ENCODE measurements at regions not wholly inside any gene's neighbourhood (a gene's known extent, or its start where the extent isn't known, plus 50 kb on each side); places are given as distances from the start of the nearest gene placed in this dataset.

GRCh38 chr3:40663280-40663679 is 138.5 kb downstream of the ZNF621 start:
- no peak overlapping the region for H2BK15ac ChIP-seq (ENCODE audit: low read depth, low read length)
- TF ChIP-seq, protein P1, sequence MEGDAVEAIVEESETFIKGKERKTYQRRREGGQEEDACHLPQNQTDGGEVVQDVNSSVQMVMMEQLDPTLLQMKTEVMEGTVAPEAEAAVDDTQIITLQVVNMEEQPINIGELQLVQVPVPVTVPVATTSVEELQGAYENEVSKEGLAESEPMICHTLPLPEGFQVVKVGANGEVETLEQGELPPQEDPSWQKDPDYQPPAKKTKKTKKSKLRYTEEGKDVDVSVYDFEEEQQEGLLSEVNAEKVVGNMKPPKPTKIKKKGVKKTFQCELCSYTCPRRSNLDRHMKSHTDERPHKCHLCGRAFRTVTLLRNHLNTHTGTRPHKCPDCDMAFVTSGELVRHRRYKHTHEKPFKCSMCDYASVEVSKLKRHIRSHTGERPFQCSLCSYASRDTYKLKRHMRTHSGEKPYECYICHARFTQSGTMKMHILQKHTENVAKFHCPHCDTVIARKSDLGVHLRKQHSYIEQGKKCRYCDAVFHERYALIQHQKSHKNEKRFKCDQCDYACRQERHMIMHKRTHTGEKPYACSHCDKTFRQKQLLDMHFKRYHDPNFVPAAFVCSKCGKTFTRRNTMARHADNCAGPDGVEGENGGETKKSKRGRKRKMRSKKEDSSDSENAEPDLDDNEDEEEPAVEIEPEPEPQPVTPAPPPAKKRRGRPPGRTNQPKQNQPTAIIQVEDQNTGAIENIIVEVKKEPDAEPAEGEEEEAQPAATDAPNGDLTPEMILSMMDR (conservative IDR thresholded peaks at IDR 0.05) = no peak
- DNase-seq = no peak
- H3K14ac ChIP-seq (ENCODE audit: insufficient read depth, low read length) = no peak overlapping the region
- no peak overlapping the region for H2BK120ac ChIP-seq (ENCODE audit: low read depth, low read length, poor library complexity, severe bottlenecking)
- H3K23ac ChIP-seq (ENCODE audit: insufficient read length, low read depth, low read length) = no peak overlapping the region
- no peaks in the 10 kb centered on the region; a peak in 1 of 7 replicates for H3K36me3 Mint-ChIP-seq (ENCODE audit: insufficient read depth in 1 of 3, low read depth in 3 of 3)
- H3K4ac ChIP-seq (ENCODE audit: low read depth, low read length) = no peak overlapping the region
- H2AFZ ChIP-seq (ENCODE audit: low read length) = no peak overlapping the region
- H3K9ac ChIP-seq (ENCODE audit: extremely low read depth, insufficient read length, low read length) = no peak overlapping the region
- H3K27ac ChIP-seq (ENCODE audit: insufficient read length, low read depth, low read length) = no peak overlapping the region
- H4K8ac ChIP-seq (replicated peaks; ENCODE audit: insufficient read length, low read depth, low read length) = no peak overlapping the region
- no peak overlapping the region for H3K4me2 ChIP-seq (ENCODE audit: insufficient read depth, insufficient read length, low read length)
- no peaks in the 10 kb centered on the region; a peak in 1 of 5 replicates for H3K9me3 Mint-ChIP-seq
- no peak overlapping the region for H2BK5ac ChIP-seq (ENCODE audit: insufficient read length, low read length)
- no peak overlapping the region for H2BK20ac ChIP-seq (ENCODE audit: low read depth, low read length, poor library complexity, severe bottlenecking)
- no peaks in the 10 kb centered on the region; the same call in 1 of the 2 replicates for H3K27me3 Mint-ChIP-seq (ENCODE audit: low read depth)
- no peak overlapping the region for H3K4me3 Mint-ChIP-seq
- no peaks in the 10 kb centered on the region for H3K9me3 ChIP-seq (ENCODE audit: control insufficient read depth, low read depth, low read length)
- H3K4me1 ChIP-seq (ENCODE audit: insufficient read depth, low read length) = no peaks in the 10 kb centered on the region
- H3K4me1 Mint-ChIP-seq = peaks cover 4 to 8% of the 10 kb centered on the region in 2 experiments
- no peak overlapping the region for H2AK5ac ChIP-seq (ENCODE audit: insufficient read length, low read length)
- H3K27ac Mint-ChIP-seq = no peak overlapping the region
- H3K27me3 ChIP-seq (ENCODE audit: insufficient read depth, low read length) = no peaks in the 10 kb centered on the region
- H3K18ac ChIP-seq (ENCODE audit: insufficient read length, low read depth, low read length) = no peak overlapping the region
- H4K5ac ChIP-seq (ENCODE audit: insufficient read length, low read depth, low read length) = no peak overlapping the region
- no peaks in the 10 kb centered on the region for H4K20me1 ChIP-seq (ENCODE audit: control insufficient read depth, insufficient read depth, insufficient read length)
- H3K79me2 ChIP-seq (ENCODE audit: insufficient read depth, low read length) = no peaks in the 10 kb centered on the region
- no CpG with 5 or more reads among the region's 6 CpGs for WGBS (ENCODE audit: extremely low coverage, insufficient read length, low lambda C conversion rate)
- no peaks in the 10 kb centered on the region for H3K23me2 ChIP-seq (ENCODE audit: insufficient read length, low read depth, low read length, poor library complexity, severe bottlenecking)
- H3K56ac ChIP-seq (ENCODE audit: insufficient read length, low read depth, low read length) = no peak overlapping the region
- no peaks in the 10 kb centered on the region for H3K79me1 ChIP-seq (ENCODE audit: insufficient read depth, low read depth, low read length, poor library complexity, severe bottlenecking)
- no peak overlapping the region for H2BK12ac ChIP-seq (ENCODE audit: insufficient read length, low read depth, low read length)
- no peak overlapping the region for H4K91ac ChIP-seq (ENCODE audit: insufficient read length, low read depth, low read length)
- no peak overlapping the region for H3T11ph ChIP-seq (ENCODE audit: low read length)

All from H9 (cell line).